ENCODE measurements at regions not wholly inside any gene's neighbourhood (a gene's known extent, or its start where the extent isn't known, plus 50 kb on each side); places are given as distances from the start of the nearest gene placed in this dataset.

DNA sequence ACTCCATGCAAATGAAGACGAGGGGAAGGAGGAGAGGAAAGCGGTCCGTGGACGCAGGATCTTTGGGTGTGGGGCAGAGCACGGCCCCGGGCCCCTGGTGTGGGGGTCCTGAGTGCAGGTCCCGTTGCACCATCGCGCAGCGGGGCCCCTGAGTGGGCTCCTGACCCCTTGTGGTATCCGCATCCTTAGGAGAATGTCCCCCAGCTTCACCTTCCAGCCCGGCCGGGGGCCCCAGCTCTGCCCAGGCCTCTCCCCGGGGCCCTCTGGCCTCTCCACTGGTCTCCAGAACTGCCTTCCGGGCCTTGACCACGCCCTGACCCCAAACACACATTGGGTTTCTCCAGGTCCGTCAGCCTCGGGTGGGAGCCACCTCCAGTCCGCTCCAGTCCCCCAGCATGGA lies 431.8 kb upstream of the SALL3 start:
- no peak for DNase-seq
- Histone ChIP-seq H3K27me3 (no peaks in the 10 kb centered on the region), H3K4me1 (no peaks in the 10 kb centered on the region), H3K4me3 (no peak overlapping the region), H3K36me3 (no peaks in the 10 kb centered on the region), H3K9me3 (peaks cover 0 to 11% (median 0%) of the 10 kb centered on the region in 4 donors), H3K27ac (no peak overlapping the region)
- TF ChIP-seq CTCF (IDR thresholded peaks at IDR 0.05) (no peak), POLR2A (IDR thresholded peaks at IDR 0.05) (no peak)

DNA sequence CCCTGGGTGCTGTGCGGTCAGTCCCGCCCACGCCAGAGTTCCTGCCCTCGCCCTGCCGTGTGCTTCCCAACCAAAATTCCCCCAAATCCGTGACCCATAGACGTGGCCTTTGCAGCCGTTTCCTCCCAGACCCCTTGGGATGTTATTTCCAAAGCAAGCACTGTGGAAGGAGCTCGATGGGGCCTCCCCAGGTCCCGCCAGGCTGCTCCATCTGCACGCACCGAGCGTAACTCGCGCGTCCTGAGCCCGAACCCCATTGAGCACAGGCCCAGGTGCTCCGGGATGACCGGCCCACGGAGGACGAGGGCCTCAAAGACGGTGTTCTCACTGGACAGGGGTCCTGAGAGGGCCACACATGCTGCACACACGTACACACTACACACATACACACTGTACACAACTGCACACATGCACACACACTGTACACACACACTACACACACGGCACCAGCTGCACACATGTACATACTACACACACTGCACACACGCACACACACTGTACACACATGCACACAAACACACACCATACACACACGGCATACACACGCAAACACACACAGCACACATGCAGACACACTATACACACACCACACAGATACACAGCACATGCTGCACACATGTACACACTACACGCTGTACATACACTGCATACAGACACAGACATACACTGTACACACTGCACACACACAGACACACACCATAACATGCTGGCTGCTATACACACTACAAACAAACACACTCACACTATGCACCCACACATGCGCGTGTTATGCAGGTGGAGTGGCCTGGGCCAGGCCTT lies 431.2 kb upstream of the SALL3 start:
- Histone ChIP-seq H3K27me3 (no peaks in the 10 kb centered on the region), H3K27ac (no peak overlapping the region), H3K9me3 (peaks cover 0 to 11% (median 0%) of the 10 kb centered on the region in 4 donors), H3K4me3 (no peak overlapping the region), H3K4me1 (no peaks in the 10 kb centered on the region), H3K36me3 (no peaks in the 10 kb centered on the region)
- TF ChIP-seq POLR2A (IDR thresholded peaks at IDR 0.05), result no peak
- no peak for TF ChIP-seq CTCF (IDR thresholded peaks at IDR 0.05)
- DNase-seq, result no peak

DNA sequence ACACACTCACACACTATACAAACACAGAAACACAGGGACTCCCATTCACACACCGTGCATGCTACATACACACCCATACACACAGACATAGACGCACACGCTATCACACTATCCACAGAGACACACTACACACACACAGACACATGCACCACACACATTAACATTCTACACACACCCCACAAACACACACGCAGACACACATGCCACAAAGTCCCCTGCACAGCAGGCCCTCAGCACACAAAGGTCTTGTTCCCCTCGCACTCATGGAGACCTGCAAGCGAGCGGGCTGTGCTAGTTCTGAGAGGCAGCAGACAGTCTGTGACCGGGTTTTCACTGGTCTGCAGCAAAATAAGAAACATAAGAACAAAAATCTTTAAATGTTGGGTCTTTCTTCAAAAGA lies 429.6 kb upstream of the SALL3 start:
- Histone ChIP-seq H3K9me3 (peaks cover 0 to 14% (median 1%) of the 10 kb centered on the region in 4 donors), H3K36me3 (no peaks in the 10 kb centered on the region), H3K27ac (no peak overlapping the region), H3K27me3 (no peaks in the 10 kb centered on the region), H3K4me3 (no peak overlapping the region), H3K4me1 (no peaks in the 10 kb centered on the region)
- no peak for DNase-seq
- TF ChIP-seq CTCF (IDR thresholded peaks at IDR 0.05), result no peak
- TF ChIP-seq POLR2A (IDR thresholded peaks at IDR 0.05), result no peak

GRCh38 chr18:78554944-78555608 lies 424.5 kb upstream of the SALL3 start:
- Histone ChIP-seq H3K36me3 (no peaks in the 10 kb centered on the region), H3K9me3 (peaks cover 0 to 9% (median 3%) of the 10 kb centered on the region in 4 donors), H3K4me3 (no peak overlapping the region), H3K27me3 (no peaks in the 10 kb centered on the region), H3K4me1 (no peaks in the 10 kb centered on the region), H3K27ac (no peak overlapping the region)
- DNase-seq, result no peak
- TF ChIP-seq CTCF (IDR thresholded peaks at IDR 0.05) (no peak), POLR2A (IDR thresholded peaks at IDR 0.05) (no peak)

GRCh38 chr18:78557371-78557770 lies 422.2 kb upstream of the SALL3 start:
- H3K36me3 ChIP-seq, result no peaks in the 10 kb centered on the region
- no peaks in the 10 kb centered on the region for H3K27me3 ChIP-seq
- no peak for DNase-seq
- H3K4me1 ChIP-seq, result no peaks in the 10 kb centered on the region
- TF ChIP-seq CTCF (IDR thresholded peaks at IDR 0.05), result no peak
- no peak for TF ChIP-seq POLR2A (IDR thresholded peaks at IDR 0.05)
- no peak overlapping the region for H3K27ac ChIP-seq
- peaks cover 0 to 9% (median 3%) of the 10 kb centered on the region in 4 donors for H3K9me3 ChIP-seq
- no peak overlapping the region for H3K4me3 ChIP-seq
